HT1080 (cell line): ENCODE measurements at regions not wholly inside any gene's neighbourhood (a gene's known extent, or its start where the extent isn't known, plus 50 kb on each side); places are given as distances from the start of the nearest gene placed in this dataset.

Experiments
- DNase-seq: peaks from one replicate; pipeline ENCODE4 v3.0.0-alpha.2; 2015; ENCODE audit warnings: low read depth

DNA sequence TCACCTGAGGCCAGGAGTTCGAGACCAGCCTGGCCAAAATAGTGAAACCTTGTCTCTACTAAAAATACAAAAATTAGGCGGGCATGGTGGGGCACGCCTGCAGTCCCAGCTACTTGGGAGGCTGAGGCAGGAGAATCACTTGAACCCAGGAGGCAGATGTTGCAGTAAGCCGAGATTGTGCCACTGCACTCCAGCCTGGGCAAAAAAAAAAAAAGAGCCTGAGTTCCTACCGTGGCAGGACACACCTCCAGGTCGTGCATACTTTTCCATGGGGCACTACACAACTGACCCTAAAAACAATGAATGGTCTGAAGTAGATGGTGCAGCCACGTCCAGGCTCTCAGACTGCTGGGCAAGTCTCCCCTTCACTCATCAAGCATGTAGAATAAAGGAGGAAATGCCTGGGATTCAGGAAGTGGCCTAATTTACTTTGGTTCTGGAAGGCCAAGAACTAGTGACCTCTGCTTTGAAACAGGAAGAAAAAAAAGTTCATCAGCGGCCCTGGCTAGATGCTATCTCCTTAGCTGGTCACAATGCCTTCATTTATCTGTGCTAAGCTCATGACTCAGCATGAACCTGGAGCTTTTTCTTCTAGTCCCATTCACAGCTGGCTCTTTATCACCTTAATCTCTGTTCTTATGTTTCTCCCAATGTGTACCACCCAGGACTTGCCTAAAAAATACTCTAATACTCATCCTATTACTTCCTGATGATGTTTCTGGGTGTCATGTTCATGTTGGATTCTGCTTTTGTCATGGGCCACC is 55.8 kb upstream of the OR6J1 start:
- DNase-seq: peak; percentile 83

DNA sequence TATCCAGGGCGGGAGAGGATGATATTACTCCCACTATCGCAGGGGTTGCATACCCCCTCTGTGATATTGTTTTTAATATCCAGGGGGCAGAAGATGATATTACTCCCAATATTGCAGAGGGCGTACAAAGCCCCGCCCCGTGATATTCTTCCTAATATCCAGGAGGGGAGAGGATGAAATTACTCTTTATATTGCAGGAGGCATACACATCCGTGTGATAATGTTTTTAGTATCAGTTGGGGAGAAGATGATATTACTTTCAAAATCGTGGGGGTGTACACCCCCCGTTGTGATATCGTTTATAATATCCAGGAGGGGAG is 52.9 kb upstream of the OXA1L start:
- no peak for DNase-seq

DNA sequence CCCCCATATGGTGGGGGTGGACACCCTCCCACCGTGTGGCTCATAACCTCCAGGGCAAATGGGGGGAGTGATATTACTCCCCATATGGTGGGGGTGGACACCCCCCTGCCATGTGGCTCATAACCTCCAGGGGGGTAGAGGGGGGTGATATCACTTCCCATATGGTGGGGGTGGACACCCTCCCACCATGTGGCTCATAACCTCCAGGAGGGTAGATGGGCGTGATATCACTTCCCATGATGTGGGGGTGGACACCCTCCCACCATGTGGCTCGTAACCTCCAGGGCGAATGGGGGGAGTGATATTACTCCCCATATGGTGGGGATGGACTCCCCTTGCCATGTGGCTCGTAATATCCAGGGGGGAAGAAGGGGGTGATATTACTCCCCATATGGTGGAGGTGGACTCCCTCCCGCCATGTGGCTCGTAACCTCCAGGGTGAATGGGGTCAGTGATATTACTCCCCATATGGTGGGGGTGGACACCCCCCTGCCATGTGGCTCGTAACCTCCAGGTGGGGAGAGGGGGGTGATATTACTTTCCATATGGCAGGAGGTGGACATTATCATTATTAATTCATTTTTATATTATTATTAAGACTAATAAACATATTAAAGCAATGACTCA is 51.2 kb upstream of the OXA1L start:
- DNase-seq: no peak

DNA sequence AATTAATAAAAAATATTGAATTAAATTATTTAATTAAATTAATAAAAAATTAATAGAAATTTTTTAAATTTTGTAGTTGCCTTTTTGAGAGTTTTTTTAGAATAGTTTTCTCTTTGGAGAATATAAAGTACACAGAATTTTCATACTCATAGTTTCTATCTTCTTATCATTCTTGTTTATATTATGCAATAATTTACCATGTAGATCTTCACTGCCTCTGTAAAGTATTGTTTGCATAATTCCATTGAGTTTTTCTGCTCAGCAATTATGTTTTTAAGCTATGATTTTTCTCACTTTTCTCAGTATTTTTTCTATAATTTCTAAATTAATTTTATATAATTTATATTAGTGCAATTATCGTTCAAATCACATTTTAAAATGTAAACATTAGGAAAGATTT is 50.6 kb upstream of the OXA1L start:
- DNase-seq: no peak
